A673 (cell line): ENCODE measurements at regions not wholly inside any gene's neighbourhood (a gene's known extent, or its start where the extent isn't known, plus 50 kb on each side); places are given as distances from the start of the nearest gene placed in this dataset.

Experiments
- BruUV-seq: library from RNA; stranded (reverse); fragments of 400-500 nt; replicated peaks from 2 replicates; lab custom pipeline; 2021; lab: Mats Ljungman, UMichigan
- CTCF ChIA-PET: fragments of 300-600 bp; sonication (Branson Sonifier 250); formaldehyde crosslinking; loops from one replicate; lab custom pipeline; 2022; ENCODE audit warnings: antibody characterized with exemption; lab: Charles Lee
- POLR2A ChIA-PET: fragments of 300-600 bp; sonication (Branson Sonifier 250); formaldehyde crosslinking; loops from one replicate; lab custom pipeline; 2022; ENCODE audit warnings: antibody characterized with exemption; ENCODE audit not compliant: low non-redundant PET; lab: Charles Lee
- DNase-seq: peaks from one replicate; pipeline ENCODE4 v3.0.0-alpha.2; 2015; ENCODE audit warnings: low spot score
- H3K27ac ChIP-seq: fragments of 200-600 bp; sonication (generic); 2 replicates; pipeline ENCODE4 v1.5.1; 2016; ENCODE audit warnings: mixed run types, low read depth, mild to moderate bottlenecking, mixed read lengths, antibody characterized with exemption, low read length; ENCODE audit not compliant: poor library complexity, severe bottlenecking
- H3K27me3 ChIP-seq: fragments of 200-600 bp; sonication (generic); replicated peaks from 2 replicates; pipeline ENCODE4 v1.6.1; 2017; ENCODE audit warnings: mixed run types, low read depth, mild to moderate bottlenecking, mixed read lengths, antibody characterized with exemption, low read length; ENCODE audit not compliant: insufficient read depth, poor library complexity
- H3K36me3 ChIP-seq: fragments of 200-600 bp; sonication (generic); 2 replicates; pipeline ENCODE4 v1.6.1; 2016; ENCODE audit warnings: mixed run types, mild to moderate bottlenecking, mixed read lengths, antibody characterized with exemption, low read length; ENCODE audit not compliant: insufficient read depth, poor library complexity, severe bottlenecking
- H3K4me1 ChIP-seq: fragments of 200-600 bp; sonication (generic); 2 replicates; pipeline ENCODE4 v1.6.1; 2017; ENCODE audit warnings: mixed run types, mild to moderate bottlenecking, mixed read lengths, antibody characterized with exemption, low read length; ENCODE audit not compliant: insufficient read depth, poor library complexity, severe bottlenecking
- H3K4me3 ChIP-seq: fragments of 200-600 bp; sonication (generic); 2 replicates; pipeline ENCODE4 v1.5.1; 2016; ENCODE audit warnings: low read depth, mixed run types, mild to moderate bottlenecking, mixed read lengths, low read length; ENCODE audit not compliant: poor library complexity, severe bottlenecking
- H3K9me3 ChIP-seq: fragments of 200-600 bp; sonication (generic); 2 replicates; pipeline ENCODE4 v1.6.1; 2016; ENCODE audit warnings: mixed run types, low read depth, mild to moderate bottlenecking, mixed read lengths, antibody characterized with exemption, low read length; ENCODE audit not compliant: poor library complexity, severe bottlenecking
- EZH2 ChIP-seq: fragments of 200-600 bp; sonication (generic); IDR thresholded peaks from 2 replicates; pipeline ENCODE4 v1.6.1; 2017; ENCODE audit warnings: borderline replicate concordance, low read depth, mild to moderate bottlenecking, mixed read lengths, antibody characterized with exemption, low read length; ENCODE audit not compliant: poor library complexity, severe bottlenecking
- intact Hi-C: fragments of 100-400 bp; cut with micrococcal nuclease; formaldehyde crosslinking; loops from one replicate; pipeline ENCODE4 v1.10.0; 2022; ENCODE audit not compliant: unreplicated experiment
- TF ChIP-seq, protein P1 (sequence below): fragments of 300-800, 200-600 bp; sonication (generic); conservative IDR thresholded peaks from 2 replicates; pipeline ENCODE4 v1.5.1; 2017; ENCODE audit warnings: low read depth, mild to moderate bottlenecking, antibody characterized with exemption, low read length, moderate library complexity, mixed read lengths

DNA sequence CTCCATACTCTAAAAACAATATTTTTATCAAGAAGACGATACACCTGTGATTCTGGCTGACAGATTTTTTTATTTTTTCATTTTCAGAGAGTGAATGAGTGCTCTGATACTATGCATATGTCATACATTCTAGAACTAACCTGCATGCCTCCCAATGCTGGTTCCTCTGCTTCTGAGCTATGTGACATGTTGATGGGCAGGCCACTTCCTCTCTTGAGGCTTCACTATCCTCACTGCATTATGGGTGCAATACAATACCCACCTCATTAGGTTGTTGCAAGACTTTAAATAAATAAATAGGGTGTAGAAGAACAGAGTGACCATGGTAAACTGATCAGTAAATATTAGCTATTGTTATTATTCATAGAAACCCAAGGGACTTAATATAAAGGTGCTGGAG, 408.3 kb downstream of the HNRNPD start:
- no peak overlapping the region for H3K27ac ChIP-seq
- no peaks in the 10 kb centered on the region for H3K9me3 ChIP-seq
- ChIA-PET POLR2A (no interaction called here), CTCF (no interaction called here)
- no TSS peak for BruUV-seq
- no peaks in the 10 kb centered on the region for H3K36me3 ChIP-seq
- H3K4me3 ChIP-seq: no peak overlapping the region
- TF ChIP-seq, protein P1, sequence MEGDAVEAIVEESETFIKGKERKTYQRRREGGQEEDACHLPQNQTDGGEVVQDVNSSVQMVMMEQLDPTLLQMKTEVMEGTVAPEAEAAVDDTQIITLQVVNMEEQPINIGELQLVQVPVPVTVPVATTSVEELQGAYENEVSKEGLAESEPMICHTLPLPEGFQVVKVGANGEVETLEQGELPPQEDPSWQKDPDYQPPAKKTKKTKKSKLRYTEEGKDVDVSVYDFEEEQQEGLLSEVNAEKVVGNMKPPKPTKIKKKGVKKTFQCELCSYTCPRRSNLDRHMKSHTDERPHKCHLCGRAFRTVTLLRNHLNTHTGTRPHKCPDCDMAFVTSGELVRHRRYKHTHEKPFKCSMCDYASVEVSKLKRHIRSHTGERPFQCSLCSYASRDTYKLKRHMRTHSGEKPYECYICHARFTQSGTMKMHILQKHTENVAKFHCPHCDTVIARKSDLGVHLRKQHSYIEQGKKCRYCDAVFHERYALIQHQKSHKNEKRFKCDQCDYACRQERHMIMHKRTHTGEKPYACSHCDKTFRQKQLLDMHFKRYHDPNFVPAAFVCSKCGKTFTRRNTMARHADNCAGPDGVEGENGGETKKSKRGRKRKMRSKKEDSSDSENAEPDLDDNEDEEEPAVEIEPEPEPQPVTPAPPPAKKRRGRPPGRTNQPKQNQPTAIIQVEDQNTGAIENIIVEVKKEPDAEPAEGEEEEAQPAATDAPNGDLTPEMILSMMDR: no peak
- TF ChIP-seq EZH2: no peak
- H3K4me1 ChIP-seq: no peaks in the 10 kb centered on the region
- H3K27me3 ChIP-seq: no peaks in the 10 kb centered on the region
- no peak for DNase-seq
- intact Hi-C loops: no loop called here

DNA sequence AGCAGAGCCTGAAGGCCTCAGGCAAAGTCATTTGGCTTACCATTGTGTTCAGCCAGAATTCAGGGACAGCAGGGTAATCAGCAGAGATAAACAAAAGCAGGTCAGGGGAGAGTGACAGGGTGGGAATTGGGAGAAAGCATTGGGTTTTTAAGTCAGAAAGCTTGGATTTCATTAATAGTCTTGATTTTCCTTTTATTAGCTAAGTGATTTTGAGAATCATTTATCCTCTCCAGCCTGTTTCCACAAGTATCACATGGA, 410.1 kb downstream of the HNRNPD start:
- no peaks in the 10 kb centered on the region for H3K4me1 ChIP-seq

DNA sequence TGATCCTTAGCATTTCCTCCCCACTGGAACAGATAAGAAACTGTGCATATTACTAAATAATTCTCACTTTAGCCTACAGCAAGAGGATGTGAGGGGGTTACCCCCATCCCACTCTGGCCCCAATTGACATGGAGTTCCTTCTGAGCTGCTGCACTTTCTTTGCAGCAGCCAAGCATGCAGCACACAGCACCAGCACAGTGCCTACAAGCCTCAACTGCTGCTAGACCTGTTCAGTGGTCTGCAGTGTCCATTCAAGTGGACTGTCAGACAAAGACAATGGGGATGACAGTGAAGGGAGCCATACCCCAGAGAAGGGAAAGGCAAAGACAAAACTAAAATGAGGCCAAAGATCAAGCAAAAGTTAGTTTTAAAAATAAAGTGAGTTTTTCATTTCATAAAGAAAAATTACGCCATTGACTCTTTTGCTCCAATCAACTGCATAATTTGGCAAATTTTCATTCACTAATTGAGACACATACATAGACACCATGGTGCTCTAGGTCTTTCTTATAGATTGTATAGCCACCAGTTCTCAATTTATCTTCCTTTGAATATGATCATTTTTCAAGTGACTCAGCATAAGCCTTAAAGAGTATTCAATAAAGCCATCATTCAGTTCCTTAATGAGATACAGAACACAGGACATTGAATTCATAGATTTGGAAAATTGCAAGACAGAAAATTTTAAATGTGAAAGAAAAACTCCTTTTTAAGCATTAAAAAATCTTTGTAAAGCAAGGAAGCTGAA, 410.6 kb downstream of the HNRNPD start:
- no peaks in the 10 kb centered on the region for H3K9me3 ChIP-seq
- no peak overlapping the region for H3K4me3 ChIP-seq
- H3K4me1 ChIP-seq: no peaks in the 10 kb centered on the region
- ChIA-PET POLR2A (no interaction called here), CTCF (no interaction called here)
- H3K27ac ChIP-seq: no peak overlapping the region
- intact Hi-C loops: no loop called here
- no peaks in the 10 kb centered on the region for H3K27me3 ChIP-seq
- BruUV-seq: no TSS peak
- no peaks in the 10 kb centered on the region for H3K36me3 ChIP-seq
- no peak for DNase-seq
- TF ChIP-seq, protein P1: no peak
- TF ChIP-seq EZH2: no peak

More for the DNA sequence above, 410.1 kb downstream of the HNRNPD start:
- Histone ChIP-seq H3K9me3 (no peaks in the 10 kb centered on the region), H3K27ac (no peak overlapping the region), H3K36me3 (no peaks in the 10 kb centered on the region), H3K4me3 (no peak overlapping the region), H3K27me3 (no peaks in the 10 kb centered on the region)
- intact Hi-C loops: no loop called here
- no peak for TF ChIP-seq EZH2
- TF ChIP-seq, protein P1: no peak
- no peak for DNase-seq
- CTCF ChIA-PET: no interaction called here
- POLR2A ChIA-PET: no interaction called here
- no TSS peak for BruUV-seq
